Astrocyte (in vitro differentiated cells and primary cell): ENCODE measurements at regions not wholly inside any gene's neighbourhood (a gene's known extent, or its start where the extent isn't known, plus 50 kb on each side); places are given as distances from the start of the nearest gene placed in this dataset.

Experiments used
- DNase-seq: peaks from one replicate; pipeline ENCODE4 v3.0.0-alpha.2; 2010; ENCODE audit warnings: low read depth
- FAIRE-seq: peaks from 2 replicates; lab custom pipeline; 2011; peaks lifted over from hg19 to GRCh38; lab: Jason Lieb, UNC
- H2AFZ ChIP-seq: 2 replicates; pipeline ENCODE4 v1.6.0; 2012; ENCODE audit warnings: low read depth, low read length, inconsistent platforms
- H3K27ac ChIP-seq: 2 replicates; pipeline ENCODE4 v1.5.1; 2011; ENCODE audit warnings: low read depth, low read length, inconsistent platforms
- H3K27me3 ChIP-seq: 2 replicates; pipeline ENCODE4 v1.6.0; 2011; ENCODE audit warnings: low read length, inconsistent platforms; ENCODE audit not compliant: insufficient read depth
- H3K36me3 ChIP-seq: 2 replicates; pipeline ENCODE4 v1.5.1; 2011; ENCODE audit warnings: low read length, inconsistent platforms; ENCODE audit not compliant: insufficient read depth
- H3K4me1 ChIP-seq: 2 replicates; pipeline ENCODE4 v1.5.1; 2011; ENCODE audit warnings: low read length, inconsistent platforms; ENCODE audit not compliant: insufficient read depth
- H3K4me2 ChIP-seq: 2 replicates; pipeline ENCODE4 v1.6.0; 2012; ENCODE audit warnings: low read length, inconsistent platforms
- H3K4me3 ChIP-seq: 2 replicates; pipeline ENCODE4 v1.5.1; 2011; ENCODE audit warnings: low read depth, mild to moderate bottlenecking, low read length, inconsistent platforms; ENCODE audit not compliant: insufficient read depth
- H3K79me2 ChIP-seq: 2 replicates; pipeline ENCODE4 v1.6.0; 2012; ENCODE audit warnings: mild to moderate bottlenecking, low read length, inconsistent platforms; ENCODE audit not compliant: insufficient read depth
- H3K9ac ChIP-seq: 2 replicates; pipeline ENCODE4 v1.6.0; 2012; ENCODE audit warnings: mild to moderate bottlenecking, low read length, inconsistent platforms
- H3K9me3 ChIP-seq: 2 replicates; pipeline ENCODE4 v1.5.1; 2012; ENCODE audit warnings: low read depth, mild to moderate bottlenecking, low read length, inconsistent platforms; ENCODE audit not compliant: insufficient read depth
- H4K20me1 ChIP-seq: 2 replicates; pipeline ENCODE4 v1.6.0; 2012; ENCODE audit warnings: low read length, inconsistent platforms; ENCODE audit not compliant: insufficient read depth
- H3K27ac Mint-ChIP-seq: one replicate; pipeline ENCODE4 v1.8.0; 2021; ENCODE audit warnings: mild to moderate bottlenecking, mixed read lengths; ENCODE audit not compliant: unreplicated experiment
- H3K27me3 Mint-ChIP-seq: one replicate; pipeline ENCODE4 v1.8.0; 2021; ENCODE audit warnings: low read depth, mixed read lengths; ENCODE audit not compliant: unreplicated experiment
- H3K36me3 Mint-ChIP-seq: one replicate; pipeline ENCODE4 v1.8.0; 2021; ENCODE audit warnings: low read depth, mixed read lengths; ENCODE audit not compliant: unreplicated experiment
- H3K4me1 Mint-ChIP-seq: one replicate; pipeline ENCODE4 v1.8.0; 2021; ENCODE audit warnings: low read depth, mixed read lengths; ENCODE audit not compliant: unreplicated experiment
- H3K4me3 Mint-ChIP-seq: one replicate; pipeline ENCODE4 v1.8.0; 2021; ENCODE audit warnings: mild to moderate bottlenecking, moderate library complexity, mixed read lengths; ENCODE audit not compliant: unreplicated experiment
- H3K9me3 Mint-ChIP-seq: one replicate; pipeline ENCODE4 v1.8.0; 2021; ENCODE audit warnings: mild to moderate bottlenecking, mixed read lengths; ENCODE audit not compliant: unreplicated experiment
- EZH2 ChIP-seq: IDR thresholded peaks from 2 replicates; pipeline ENCODE4 v1.6.1; 2012; ENCODE audit warnings: mild to moderate bottlenecking, low read length, inconsistent platforms; ENCODE audit not compliant: insufficient read depth
- TF ChIP-seq, protein P1 (sequence below): IDR thresholded peaks from 2 replicates; pipeline ENCODE4 v1.5.1; 2011; ENCODE audit warnings: low read depth, mild to moderate bottlenecking, inconsistent platforms, low read length, moderate library complexity; ENCODE audit not compliant: insufficient read depth

- H3K4me1 ChIP-seq, result no peaks in the 10 kb centered on the region
- H2AFZ ChIP-seq, result no peak overlapping the region
- no peak overlapping the region for H3K4me2 ChIP-seq
- no peak overlapping the region for H3K9ac ChIP-seq
- no peak overlapping the region for H3K27ac Mint-ChIP-seq
- H3K9me3 ChIP-seq, result no peaks in the 10 kb centered on the region
- no peak overlapping the region for H3K27ac ChIP-seq
- TF ChIP-seq EZH2, result no peak
- TF ChIP-seq, protein P1, sequence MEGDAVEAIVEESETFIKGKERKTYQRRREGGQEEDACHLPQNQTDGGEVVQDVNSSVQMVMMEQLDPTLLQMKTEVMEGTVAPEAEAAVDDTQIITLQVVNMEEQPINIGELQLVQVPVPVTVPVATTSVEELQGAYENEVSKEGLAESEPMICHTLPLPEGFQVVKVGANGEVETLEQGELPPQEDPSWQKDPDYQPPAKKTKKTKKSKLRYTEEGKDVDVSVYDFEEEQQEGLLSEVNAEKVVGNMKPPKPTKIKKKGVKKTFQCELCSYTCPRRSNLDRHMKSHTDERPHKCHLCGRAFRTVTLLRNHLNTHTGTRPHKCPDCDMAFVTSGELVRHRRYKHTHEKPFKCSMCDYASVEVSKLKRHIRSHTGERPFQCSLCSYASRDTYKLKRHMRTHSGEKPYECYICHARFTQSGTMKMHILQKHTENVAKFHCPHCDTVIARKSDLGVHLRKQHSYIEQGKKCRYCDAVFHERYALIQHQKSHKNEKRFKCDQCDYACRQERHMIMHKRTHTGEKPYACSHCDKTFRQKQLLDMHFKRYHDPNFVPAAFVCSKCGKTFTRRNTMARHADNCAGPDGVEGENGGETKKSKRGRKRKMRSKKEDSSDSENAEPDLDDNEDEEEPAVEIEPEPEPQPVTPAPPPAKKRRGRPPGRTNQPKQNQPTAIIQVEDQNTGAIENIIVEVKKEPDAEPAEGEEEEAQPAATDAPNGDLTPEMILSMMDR, result no peak
- DNase-seq (no peak), FAIRE-seq (no peak)
- H3K27me3 Mint-ChIP-seq, result no peaks in the 10 kb centered on the region
- H4K20me1 ChIP-seq, result no peaks in the 10 kb centered on the region
- H3K4me3 Mint-ChIP-seq, result no peak overlapping the region
- no peaks in the 10 kb centered on the region for H3K79me2 ChIP-seq
- no peaks in the 10 kb centered on the region for H3K36me3 ChIP-seq
- H3K4me3 ChIP-seq, result no peak overlapping the region
- H3K36me3 Mint-ChIP-seq, result no peaks in the 10 kb centered on the region
- H3K27me3 ChIP-seq, result no peaks in the 10 kb centered on the region
- no peaks in the 10 kb centered on the region for H3K9me3 Mint-ChIP-seq
- no peaks in the 10 kb centered on the region for H3K4me1 Mint-ChIP-seq
These were observed 109.1 kb upstream of the MDFIC2 start for GRCh38 chr3:70421506-70421905.

DNA sequence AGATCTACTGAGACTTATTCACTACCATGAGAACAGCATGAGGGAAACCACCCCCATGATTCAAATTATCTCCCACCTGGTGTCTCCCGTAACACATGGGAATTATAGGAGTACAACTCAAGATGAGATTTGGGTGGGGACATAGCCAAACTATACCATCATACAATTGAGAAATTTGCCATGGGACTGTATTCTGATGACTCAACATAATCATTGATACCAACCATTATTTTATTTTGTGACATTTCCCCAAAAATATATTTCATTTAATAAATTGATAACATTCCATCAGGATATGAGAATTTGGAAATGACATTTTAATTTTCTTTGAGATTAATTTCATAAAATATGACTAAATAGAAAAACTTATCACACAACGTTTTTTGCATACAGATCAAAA lies 96.6 kb upstream of the MDFIC2 start:
- no peaks in the 10 kb centered on the region for H3K36me3 ChIP-seq
- H2AFZ ChIP-seq, result no peak overlapping the region
- Mint-ChIP-seq H3K27me3 (no peaks in the 10 kb centered on the region), H3K4me1 (no peaks in the 10 kb centered on the region), H3K27ac (no peak overlapping the region), H3K4me3 (no peak overlapping the region), H3K36me3 (no peaks in the 10 kb centered on the region), H3K9me3 (no peaks in the 10 kb centered on the region)
- no peaks in the 10 kb centered on the region for H3K79me2 ChIP-seq
- no peak overlapping the region for H3K4me3 ChIP-seq
- no peaks in the 10 kb centered on the region for H4K20me1 ChIP-seq
- H3K9me3 ChIP-seq, result peaks cover 2% of the 10 kb centered on the region
- no peak for DNase-seq
- H3K4me2 ChIP-seq, result no peak overlapping the region
- no peak for FAIRE-seq
- TF ChIP-seq, protein P1, result no peak
- no peak for TF ChIP-seq EZH2
- H3K4me1 ChIP-seq, result no peaks in the 10 kb centered on the region
- H3K27me3 ChIP-seq, result no peaks in the 10 kb centered on the region
- H3K27ac ChIP-seq, result no peak overlapping the region
- H3K9ac ChIP-seq, result no peak overlapping the region

GRCh38 chr3:70400194-70400593 lies 87.8 kb upstream of the MDFIC2 start:
- Histone ChIP-seq H3K4me3 (no peak overlapping the region), H4K20me1 (no peaks in the 10 kb centered on the region), H3K4me1 (no peaks in the 10 kb centered on the region), H2AFZ (no peak overlapping the region), H3K9me3 (no peaks in the 10 kb centered on the region), H3K27me3 (no peaks in the 10 kb centered on the region), H3K27ac (no peak overlapping the region), H3K36me3 (no peaks in the 10 kb centered on the region), H3K9ac (no peak overlapping the region), H3K79me2 (no peaks in the 10 kb centered on the region), H3K4me2 (no peak overlapping the region)
- DNase-seq (no peak), FAIRE-seq (no peak)
- Mint-ChIP-seq H3K27ac (no peak overlapping the region), H3K9me3 (no peaks in the 10 kb centered on the region), H3K36me3 (no peaks in the 10 kb centered on the region), H3K4me3 (no peak overlapping the region), H3K4me1 (no peaks in the 10 kb centered on the region), H3K27me3 (no peaks in the 10 kb centered on the region)
- TF ChIP-seq, protein P1, result no peak
- no peak for TF ChIP-seq EZH2
